OCI-LY3 (cell line): ENCODE measurements at regions not wholly inside any gene's neighbourhood (a gene's known extent, or its start where the extent isn't known, plus 50 kb on each side); places are given as distances from the start of the nearest gene placed in this dataset.

ENCODE experiments used
- EZH2phosphoT487 ChIP-seq: fragments of 200-600 bp; shearing (Covaris generic); IDR thresholded peaks from 2 replicates; pipeline ENCODE4 v1.6.1; 2018; ENCODE audit warnings: antibody characterized with exemption, mixed run types, low read depth
- TF ChIP-seq, protein P1 (sequence below): fragments of 200-600, 300-600 bp; sonication (generic); IDR thresholded peaks from 2 replicates; pipeline ENCODE4 v1.5.1; 2014; ENCODE audit warnings: antibody characterized with exemption, low read length, low read depth

DNA sequence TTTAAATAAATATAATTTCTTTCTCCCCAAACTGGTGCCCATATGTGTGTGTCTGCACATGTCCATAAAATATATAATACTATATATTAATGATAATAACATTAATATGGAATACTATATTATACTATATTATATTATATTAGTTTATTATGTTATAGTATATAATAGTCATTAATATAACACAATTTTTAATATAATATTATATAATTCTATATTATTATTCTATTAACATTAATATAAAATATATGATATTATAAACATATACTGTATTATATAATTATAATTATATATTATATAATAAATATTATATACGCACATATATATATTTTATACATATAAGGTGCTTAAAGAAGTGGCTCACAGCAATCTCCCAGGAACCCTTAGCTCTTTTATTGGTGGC lies 513.0 kb upstream of the CDH11 start:
- TF ChIP-seq, protein P1, sequence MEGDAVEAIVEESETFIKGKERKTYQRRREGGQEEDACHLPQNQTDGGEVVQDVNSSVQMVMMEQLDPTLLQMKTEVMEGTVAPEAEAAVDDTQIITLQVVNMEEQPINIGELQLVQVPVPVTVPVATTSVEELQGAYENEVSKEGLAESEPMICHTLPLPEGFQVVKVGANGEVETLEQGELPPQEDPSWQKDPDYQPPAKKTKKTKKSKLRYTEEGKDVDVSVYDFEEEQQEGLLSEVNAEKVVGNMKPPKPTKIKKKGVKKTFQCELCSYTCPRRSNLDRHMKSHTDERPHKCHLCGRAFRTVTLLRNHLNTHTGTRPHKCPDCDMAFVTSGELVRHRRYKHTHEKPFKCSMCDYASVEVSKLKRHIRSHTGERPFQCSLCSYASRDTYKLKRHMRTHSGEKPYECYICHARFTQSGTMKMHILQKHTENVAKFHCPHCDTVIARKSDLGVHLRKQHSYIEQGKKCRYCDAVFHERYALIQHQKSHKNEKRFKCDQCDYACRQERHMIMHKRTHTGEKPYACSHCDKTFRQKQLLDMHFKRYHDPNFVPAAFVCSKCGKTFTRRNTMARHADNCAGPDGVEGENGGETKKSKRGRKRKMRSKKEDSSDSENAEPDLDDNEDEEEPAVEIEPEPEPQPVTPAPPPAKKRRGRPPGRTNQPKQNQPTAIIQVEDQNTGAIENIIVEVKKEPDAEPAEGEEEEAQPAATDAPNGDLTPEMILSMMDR, result no peak
- no peak for TF ChIP-seq EZH2phosphoT487
